Muscle of leg (tissue), 3 donors: ENCODE measurements at regions not wholly inside any gene's neighbourhood (a gene's known extent, or its start where the extent isn't known, plus 50 kb on each side); places are given as distances from the start of the nearest gene placed in this dataset.
A peak's percentile ranks its signal among the peaks of the same experiment; 100 is the strongest.

Experiments used
- DNase-seq: peaks from one replicate; pipeline ENCODE4 v3.0.0; 2013
- H3K27ac ChIP-seq: one replicate; pipeline ENCODE4 v1.5.1; 2013; ENCODE audit warnings: mild to moderate bottlenecking, low read length, control low read depth
- H3K27me3 ChIP-seq: one replicate; pipeline ENCODE4 v1.6.1; 2013; ENCODE audit warnings: low read length; ENCODE audit not compliant: control insufficient read depth, insufficient read depth
- H3K36me3 ChIP-seq: one replicate; pipeline ENCODE4 v1.6.1; 2013; ENCODE audit warnings: low read length; ENCODE audit not compliant: control insufficient read depth, insufficient read depth
- H3K4me1 ChIP-seq: one replicate; pipeline ENCODE4 v1.6.1; 2013; ENCODE audit warnings: low read length; ENCODE audit not compliant: control insufficient read depth, insufficient read depth
- H3K4me3 ChIP-seq: one replicate; pipeline ENCODE4 v1.5.1; 2013; ENCODE audit warnings: low read length, control low read depth
- H3K9me3 ChIP-seq: replicated peaks from 2 replicates; pipeline ENCODE4 v1.6.1; 2013; ENCODE audit warnings: low read depth, low read length; ENCODE audit not compliant: control insufficient read depth
- WGBS: methylation state at CpG from one replicate; pipeline ENCODE4 v1.1.5; 2013; ENCODE audit warnings: missing lambda C conversion rate; ENCODE audit not compliant: insufficient coverage; 5-methylcytosine and 5-hydroxymethylcytosine counted together

GRCh38 chr1:80450711-80451110 is 1350.0 kb upstream of the ADGRL2 start:
- no peaks in the 10 kb centered on the region for H3K27me3 ChIP-seq
- no peaks in the 10 kb centered on the region for H3K4me1 ChIP-seq
- H3K4me3 ChIP-seq = no peak overlapping the region
- no peak overlapping the region for H3K27ac ChIP-seq
- H3K9me3 ChIP-seq = no peaks in the 10 kb centered on the region
- H3K36me3 ChIP-seq = no peaks in the 10 kb centered on the region
- WGBS = 91% methylated on average over 2 of the region's 2 CpGs
- DNase-seq = no peak

DNA sequence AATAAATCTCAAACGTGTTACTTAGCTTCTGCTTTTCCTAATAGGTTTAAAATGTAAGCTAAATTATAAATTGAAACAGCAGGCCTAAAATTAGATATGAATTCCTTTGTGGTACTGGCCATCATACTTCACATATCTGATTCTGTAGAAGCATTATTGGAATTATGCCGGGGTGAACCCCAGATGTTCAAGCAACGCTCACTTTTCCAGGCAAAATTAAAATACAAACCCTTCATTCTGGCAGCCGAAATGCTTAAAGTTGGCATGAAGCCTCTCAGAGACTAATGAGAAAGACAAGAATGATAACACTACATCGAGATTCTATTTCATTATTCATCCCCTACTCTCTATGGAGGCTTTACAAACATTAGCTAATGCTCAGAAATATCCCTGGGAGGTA is 1352.7 kb upstream of the ADGRL2 start:
- Histone ChIP-seq H3K27ac (no peak overlapping the region), H3K4me3 (no peak overlapping the region), H3K36me3 (no peaks in the 10 kb centered on the region), H3K27me3 (no peaks in the 10 kb centered on the region), H3K4me1 (no peaks in the 10 kb centered on the region), H3K9me3 (no peaks in the 10 kb centered on the region)
- 30% methylated on average over 2 of the region's 5 CpGs for WGBS
- peak; percentile 66 for DNase-seq

- no peaks in the 10 kb centered on the region for H3K27me3 ChIP-seq
- H3K4me3 ChIP-seq = no peak overlapping the region
- no peaks in the 10 kb centered on the region for H3K4me1 ChIP-seq
- no peak for DNase-seq
- no peaks in the 10 kb centered on the region for H3K36me3 ChIP-seq
- no CpG with 5 or more reads among the region's 1 CpG for WGBS
- H3K27ac ChIP-seq = no peak overlapping the region
- no peaks in the 10 kb centered on the region for H3K9me3 ChIP-seq
Measured at GRCh38 chr1:80447526-80447925, 1353.2 kb upstream of the ADGRL2 start.

- WGBS = 40% methylated on average over 1 of the region's 4 CpGs
- Histone ChIP-seq H3K9me3 (no peaks in the 10 kb centered on the region), H3K4me1 (no peaks in the 10 kb centered on the region), H3K27ac (no peak overlapping the region), H3K4me3 (no peak overlapping the region), H3K27me3 (no peaks in the 10 kb centered on the region), H3K36me3 (no peaks in the 10 kb centered on the region)
- no peak for DNase-seq
Measured at GRCh38 chr1:80445033-80445432, 1355.7 kb upstream of the ADGRL2 start.

DNA sequence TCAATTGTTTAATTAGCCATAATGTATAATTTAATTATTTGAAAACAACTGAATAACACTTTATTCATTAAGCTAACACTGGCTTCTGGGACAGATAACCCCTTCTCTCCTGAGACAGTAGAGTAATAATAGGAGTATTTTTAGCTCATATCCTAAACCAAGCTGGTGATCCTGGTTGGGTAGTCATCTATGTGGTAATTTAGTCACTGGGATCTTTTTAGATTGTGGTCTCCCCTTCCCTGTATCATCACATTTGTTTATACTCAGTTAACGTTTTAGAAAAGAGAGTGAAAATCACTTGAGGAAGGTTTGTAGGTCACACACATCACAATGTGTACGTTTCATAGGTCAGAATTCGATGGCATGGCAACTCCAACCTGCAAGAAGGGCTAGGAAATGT is 1356.6 kb upstream of the ADGRL2 start:
- no peak overlapping the region for H3K4me3 ChIP-seq
- no peak for DNase-seq
- H3K9me3 ChIP-seq = no peaks in the 10 kb centered on the region
- no peaks in the 10 kb centered on the region for H3K27me3 ChIP-seq
- H3K36me3 ChIP-seq = no peaks in the 10 kb centered on the region
- WGBS = 90% methylated on average over 2 of the region's 3 CpGs
- no peaks in the 10 kb centered on the region for H3K4me1 ChIP-seq
- no peak overlapping the region for H3K27ac ChIP-seq

DNA sequence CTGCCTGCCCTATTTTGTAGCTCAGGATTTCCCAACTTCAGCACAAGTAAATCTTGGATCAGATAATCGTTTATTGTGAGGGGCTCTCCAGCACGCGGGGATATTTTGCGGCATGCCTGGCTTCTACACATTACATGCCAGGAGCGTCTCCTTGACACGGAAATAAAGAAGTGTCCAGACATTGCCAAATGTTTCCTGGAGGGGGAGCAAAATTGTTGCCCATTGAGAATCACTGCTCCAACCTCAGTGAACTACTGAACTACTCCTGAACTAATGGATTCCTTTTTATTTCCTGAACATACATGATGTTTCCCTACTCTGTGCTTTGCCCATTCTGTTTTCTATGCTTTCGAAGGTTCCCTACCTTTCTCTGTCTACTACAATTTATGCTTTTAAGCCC is 1359.1 kb upstream of the ADGRL2 start:
- Histone ChIP-seq H3K27me3 (no peaks in the 10 kb centered on the region), H3K36me3 (no peaks in the 10 kb centered on the region), H3K4me3 (no peak overlapping the region), H3K27ac (no peak overlapping the region), H3K9me3 (no peaks in the 10 kb centered on the region), H3K4me1 (no peaks in the 10 kb centered on the region)
- WGBS = 75% methylated on average over 6 of the region's 7 CpGs
- DNase-seq = peak; percentile 4

DNA sequence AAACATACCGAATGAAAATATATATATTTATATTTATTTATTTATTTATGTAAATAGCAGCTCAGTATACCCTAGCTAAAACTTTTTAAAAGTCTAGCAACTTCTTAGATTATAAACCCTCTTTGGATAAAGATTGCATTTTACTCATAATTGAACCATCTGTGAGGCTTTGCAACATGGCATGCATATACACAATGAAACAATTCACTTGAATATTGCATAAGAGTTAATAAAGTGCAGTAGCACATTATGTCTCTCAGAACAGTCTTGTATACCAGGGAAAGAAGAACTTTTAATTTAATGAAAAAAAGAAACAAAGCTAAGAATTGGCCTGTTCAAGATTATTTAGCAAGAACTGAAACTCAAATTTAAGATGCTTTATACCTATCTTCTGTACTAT is 1363.9 kb upstream of the ADGRL2 start:
- no CpG with 5 or more reads among the region's 1 CpG for WGBS
- Histone ChIP-seq H3K27me3 (no peaks in the 10 kb centered on the region), H3K9me3 (no peaks in the 10 kb centered on the region), H3K4me1 (no peaks in the 10 kb centered on the region), H3K4me3 (no peak overlapping the region), H3K36me3 (no peaks in the 10 kb centered on the region), H3K27ac (no peak overlapping the region)
- DNase-seq = no peak

DNA sequence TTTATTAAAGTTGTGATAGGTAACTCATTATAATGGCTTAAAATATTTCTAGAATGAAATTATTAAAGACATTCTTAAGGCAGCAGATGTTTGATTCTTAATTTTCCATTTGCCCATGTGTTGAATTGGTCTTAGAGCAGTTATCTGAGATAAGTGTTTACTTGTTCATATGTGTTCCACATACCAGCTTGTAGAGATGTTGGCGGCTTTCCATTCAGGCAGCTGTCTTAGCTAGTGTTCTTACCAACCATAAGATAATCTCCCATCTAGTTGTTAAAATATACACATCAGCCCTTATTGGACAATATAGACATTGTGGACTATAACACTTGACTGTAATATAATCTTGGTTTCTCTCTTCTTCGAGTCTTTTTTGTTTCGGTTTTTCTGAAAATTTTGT is 1372.9 kb upstream of the ADGRL2 start:
- Histone ChIP-seq H3K36me3 (no peaks in the 10 kb centered on the region), H3K9me3 (no peaks in the 10 kb centered on the region), H3K4me1 (no peaks in the 10 kb centered on the region), H3K27me3 (no peaks in the 10 kb centered on the region), H3K4me3 (no peak overlapping the region), H3K27ac (no peak overlapping the region)
- peak; percentile 83 for DNase-seq
- no CpG with 5 or more reads among the region's 3 CpGs for whole genome bisulfite sequencing

DNA sequence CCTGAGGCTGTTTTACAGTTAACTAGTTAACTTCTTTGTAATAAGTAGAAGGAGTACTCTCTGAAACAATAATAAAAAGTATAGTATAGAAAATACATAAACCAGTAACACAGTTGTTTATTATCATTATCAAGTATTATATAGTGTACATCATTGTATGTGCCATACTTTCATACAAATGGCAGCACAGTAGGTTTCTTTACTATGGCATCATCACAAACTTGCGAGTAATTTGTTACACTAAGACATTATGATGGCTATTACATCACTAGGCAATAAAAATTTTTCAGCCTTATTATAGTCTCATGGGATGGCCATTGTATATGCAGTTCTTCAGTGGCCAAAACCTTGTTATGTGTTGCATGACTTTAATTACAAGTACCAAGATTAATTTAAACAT is 1376.5 kb upstream of the ADGRL2 start:
- no CpG with 5 or more reads among the region's 1 CpG for WGBS
- no peak for DNase-seq
- Histone ChIP-seq H3K36me3 (no peaks in the 10 kb centered on the region), H3K4me3 (no peak overlapping the region), H3K27ac (no peak overlapping the region), H3K9me3 (no peaks in the 10 kb centered on the region), H3K27me3 (no peaks in the 10 kb centered on the region), H3K4me1 (no peaks in the 10 kb centered on the region)

GRCh38 chr1:80418134-80418533 is 1382.6 kb upstream of the ADGRL2 start:
- DNase-seq = no peak
- no peak overlapping the region for H3K27ac ChIP-seq
- H3K27me3 ChIP-seq = no peaks in the 10 kb centered on the region
- no peaks in the 10 kb centered on the region for H3K4me1 ChIP-seq
- no CpG with 5 or more reads among the region's 1 CpG for WGBS
- no peak overlapping the region for H3K4me3 ChIP-seq
- no peaks in the 10 kb centered on the region for H3K36me3 ChIP-seq
- no peaks in the 10 kb centered on the region for H3K9me3 ChIP-seq

DNA sequence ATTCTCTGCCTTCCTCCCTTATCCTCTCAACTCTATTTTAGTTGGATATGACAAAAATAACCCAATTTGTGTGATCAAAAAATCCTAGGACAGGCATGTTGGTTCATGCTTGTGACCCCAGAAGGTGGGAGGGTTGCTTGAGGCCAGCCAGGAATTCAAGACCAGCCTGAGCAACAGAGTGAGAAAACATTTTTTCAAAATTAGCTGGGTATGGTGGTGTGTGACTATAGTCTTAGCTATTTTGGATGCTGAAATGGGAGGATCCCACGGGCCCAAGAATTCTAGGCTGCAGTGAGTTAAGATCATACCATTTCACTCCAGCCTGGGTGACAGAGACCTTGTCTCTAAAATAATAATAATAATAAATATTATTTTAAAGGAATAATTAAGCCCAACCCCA is 1383.1 kb upstream of the ADGRL2 start:
- WGBS = no CpG with 5 or more reads among the region's 1 CpG
- Histone ChIP-seq H3K27me3 (no peaks in the 10 kb centered on the region), H3K9me3 (no peaks in the 10 kb centered on the region), H3K4me1 (no peaks in the 10 kb centered on the region), H3K27ac (no peak overlapping the region), H3K4me3 (no peak overlapping the region), H3K36me3 (no peaks in the 10 kb centered on the region)
- DNase-seq = no peak
